Mesodermal cell (in vitro differentiated cells): ENCODE measurements at regions not wholly inside any gene's neighbourhood (a gene's known extent, or its start where the extent isn't known, plus 50 kb on each side); places are given as distances from the start of the nearest gene placed in this dataset.
"Not testable (repeated sequence)": the region's sequence is repeated elsewhere in the genome, so short reads cannot be mapped to it uniquely, and the experiment has no call there.

ENCODE experiments used
- H3K27ac ChIP-seq: 2 replicates; pipeline ENCODE4 v1.7.0; 2013; ENCODE audit warnings: mild to moderate bottlenecking, low read depth, low read length, moderate library complexity; ENCODE audit not compliant: severe bottlenecking
- H3K36me3 ChIP-seq: 2 replicates; pipeline ENCODE4 v1.7.1; 2013; ENCODE audit warnings: mild to moderate bottlenecking, low read length, moderate library complexity; ENCODE audit not compliant: control insufficient read depth, insufficient read depth
- H3K4me1 ChIP-seq: one replicate; pipeline ENCODE4 v1.7.1; 2013; ENCODE audit warnings: mild to moderate bottlenecking, low read length; ENCODE audit not compliant: insufficient read depth, control insufficient read depth, poor library complexity, severe bottlenecking
- H3K4me3 ChIP-seq: 2 replicates; pipeline ENCODE4 v1.7.0; 2013; ENCODE audit warnings: low read length, control low read depth, mild to moderate bottlenecking; ENCODE audit not compliant: insufficient read depth, poor library complexity, severe bottlenecking; ENCODE audit errors: extremely low read depth
- H3K9me3 ChIP-seq: 2 replicates; pipeline ENCODE4 v1.7.1; 2013; ENCODE audit warnings: mild to moderate bottlenecking, low read length, moderate library complexity; ENCODE audit not compliant: control insufficient read depth
- WGBS, 2 experiments: methylation state at CpG; one replicate each; pipeline ENCODE4 v1.1.5; 2013; ENCODE audit warnings: missing lambda C conversion rate in 2 of 2; ENCODE audit not compliant: insufficient coverage in 2 of 2; 5-methylcytosine and 5-hydroxymethylcytosine counted together

GRCh38 chr1:186775881-186776560 lies 52.7 kb upstream of the PLA2G4A start:
- no CpG with 5 or more reads among the region's 1 CpG for WGBS, 2 experiments

GRCh38 chr1:186775036-186775435 lies 53.7 kb upstream of the PLA2G4A start:
- Histone ChIP-seq H3K9me3 (no peaks in the 10 kb centered on the region), H3K4me3 (no peak overlapping the region), H3K27ac (no peak overlapping the region), H3K36me3 (no peaks in the 10 kb centered on the region), H3K4me1 (peaks cover 5% of the 10 kb centered on the region)
- 80% methylated on average over 1 of the region's 2 CpGs; no CpG with 5 or more reads in 1 of the 2 experiments for WGBS, 2 experiments

More at GRCh38 chr1:186775881-186776560, 52.7 kb upstream of the PLA2G4A start:
- Histone ChIP-seq H3K27ac (no peak overlapping the region), H3K9me3 (no peaks in the 10 kb centered on the region), H3K4me3 (no peak overlapping the region), H3K4me1 (peaks cover 5% of the 10 kb centered on the region), H3K36me3 (no peaks in the 10 kb centered on the region)

GRCh38 chr1:186772228-186772627 lies 56.5 kb upstream of the PLA2G4A start:
- no peaks in the 10 kb centered on the region for H3K36me3 ChIP-seq
- 90% methylated on average over 3 of the region's 3 CpGs; no CpG with 5 or more reads in 1 of the 2 experiments for WGBS, 2 experiments
- peaks cover 5% of the 10 kb centered on the region for H3K4me1 ChIP-seq
- H3K27ac ChIP-seq = no peak overlapping the region
- H3K9me3 ChIP-seq = no peaks in the 10 kb centered on the region
- no peak overlapping the region for H3K4me3 ChIP-seq

GRCh38 chr1:186770421-186770820 lies 58.3 kb upstream of the PLA2G4A start:
- Histone ChIP-seq H3K4me3 (no peak overlapping the region), H3K9me3 (no peaks in the 10 kb centered on the region), H3K27ac (no peak overlapping the region), H3K36me3 (no peaks in the 10 kb centered on the region), H3K4me1 (no peaks in the 10 kb centered on the region)
- 100% methylated on average over 1 of the region's 1 CpG; no CpG with 5 or more reads in 1 of the 2 experiments for WGBS, 2 experiments

- Histone ChIP-seq H3K36me3 (no peaks in the 10 kb centered on the region), H3K4me1 (no peaks in the 10 kb centered on the region), H3K4me3 (no peak overlapping the region), H3K27ac (no peak overlapping the region), H3K9me3 (no peaks in the 10 kb centered on the region)
Observed at GRCh38 chr1:186768906-186769305, 59.8 kb upstream of the PLA2G4A start.

GRCh38 chr1:186765446-186765845 lies 63.3 kb upstream of the PLA2G4A start:
- no peak overlapping the region for H3K27ac ChIP-seq
- H3K9me3 ChIP-seq = no peaks in the 10 kb centered on the region
- H3K4me3 ChIP-seq = no peak overlapping the region
- H3K36me3 ChIP-seq = no peaks in the 10 kb centered on the region
- WGBS, 2 experiments = 100% methylated on average over 1 of the region's 1 CpG; no CpG with 5 or more reads in 1 of the 2 experiments
- H3K4me1 ChIP-seq = peaks cover 3% of the 10 kb centered on the region

- Histone ChIP-seq H3K4me1 (peaks cover 3% of the 10 kb centered on the region), H3K36me3 (no peaks in the 10 kb centered on the region), H3K27ac (peak overlapping the region; percentile 89), H3K4me3 (no peak overlapping the region), H3K9me3 (no peaks in the 10 kb centered on the region)
- WGBS, 2 experiments = 80% methylated on average over 1 of the region's 1 CpG; no CpG with 5 or more reads in 1 of the 2 experiments
Observed at GRCh38 chr1:186763107-186763506, 65.6 kb upstream of the PLA2G4A start.

GRCh38 chr1:186762653-186763052 lies 66.1 kb upstream of the PLA2G4A start:
- H3K4me3 ChIP-seq = no peak overlapping the region
- peak overlapping the region; percentile 89 for H3K27ac ChIP-seq
- H3K4me1 ChIP-seq = peaks cover 3% of the 10 kb centered on the region
- H3K36me3 ChIP-seq = no peaks in the 10 kb centered on the region
- H3K9me3 ChIP-seq = no peaks in the 10 kb centered on the region

GRCh38 chr1:186761358-186761757 lies 67.4 kb upstream of the PLA2G4A start:
- no peak overlapping the region for H3K27ac ChIP-seq
- H3K36me3 ChIP-seq = no peaks in the 10 kb centered on the region
- H3K9me3 ChIP-seq = no peaks in the 10 kb centered on the region
- H3K4me3 ChIP-seq = no peak overlapping the region
- H3K4me1 ChIP-seq = peaks cover 3% of the 10 kb centered on the region

GRCh38 chr1:186760446-186760845 lies 68.3 kb upstream of the PLA2G4A start:
- Histone ChIP-seq H3K27ac (no peak overlapping the region), H3K9me3 (no peaks in the 10 kb centered on the region), H3K4me3 (no peak overlapping the region), H3K4me1 (peaks cover 3% of the 10 kb centered on the region), H3K36me3 (no peaks in the 10 kb centered on the region)
- no CpG with 5 or more reads among the region's 1 CpG for WGBS, 2 experiments

- H3K36me3 ChIP-seq, H3K4me1 ChIP-seq, H3K27ac ChIP-seq, H3K4me3 ChIP-seq, H3K9me3 ChIP-seq: not testable (repeated sequence)
- 86 to 87% methylated on average over 2 to 3 of the region's 8 CpGs for WGBS, 2 experiments
Observed at GRCh38 chr1:186758896-186759606, 69.7 kb upstream of the PLA2G4A start.
